Trophoblast cell (in vitro differentiated cells and primary cell): ENCODE measurements at regions not wholly inside any gene's neighbourhood (a gene's known extent, or its start where the extent isn't known, plus 50 kb on each side); places are given as distances from the start of the nearest gene placed in this dataset.
"Not testable (repeated sequence)": the region's sequence is repeated elsewhere in the genome, so short reads cannot be mapped to it uniquely, and the experiment has no call there.

ENCODE experiments used
- DNase-seq, 2 donors: peaks; one replicate each; pipeline ENCODE4 v3.0.0-alpha.2; 2016
- H2AFZ ChIP-seq: 2 replicates; pipeline ENCODE4 v1.6.1; 2013; ENCODE audit warnings: low read length, moderate library complexity, mild to moderate bottlenecking; ENCODE audit not compliant: insufficient read depth, poor library complexity
- H2AK5ac ChIP-seq: 2 replicates; pipeline ENCODE4 v1.6.1; 2013; ENCODE audit warnings: mild to moderate bottlenecking, low read length
- H2BK120ac ChIP-seq: 2 replicates; pipeline ENCODE4 v1.6.1; 2013; ENCODE audit warnings: low read length, mild to moderate bottlenecking, moderate library complexity; ENCODE audit not compliant: insufficient read depth, poor library complexity
- H2BK12ac ChIP-seq: 2 replicates; pipeline ENCODE4 v1.6.1; 2013; ENCODE audit warnings: mild to moderate bottlenecking, low read length, moderate library complexity
- H2BK5ac ChIP-seq: 2 replicates; pipeline ENCODE4 v1.6.1; 2013; ENCODE audit warnings: low read length, low read depth, moderate library complexity, mild to moderate bottlenecking; ENCODE audit not compliant: poor library complexity
- H3K14ac ChIP-seq: 2 replicates; pipeline ENCODE4 v1.6.1; 2013; ENCODE audit warnings: mild to moderate bottlenecking, low read length
- H3K18ac ChIP-seq: 2 replicates; pipeline ENCODE4 v1.6.1; 2013; ENCODE audit warnings: mild to moderate bottlenecking, low read length
- H3K23ac ChIP-seq: 2 replicates; pipeline ENCODE4 v1.6.1; 2013; ENCODE audit warnings: low read length
- H3K27ac ChIP-seq: 2 replicates; pipeline ENCODE4 v1.5.1; 2013; ENCODE audit warnings: low read depth, mild to moderate bottlenecking, inconsistent platforms, low read length, moderate library complexity
- H3K27me3 ChIP-seq: 2 replicates; pipeline ENCODE4 v1.6.1; 2013; ENCODE audit warnings: inconsistent platforms, mild to moderate bottlenecking, low read length, moderate library complexity; ENCODE audit not compliant: insufficient read depth
- H3K36me3 ChIP-seq, 2 experiments: 1 replicate in 1 of 2; 2 replicates in 1 of 2; pipeline ENCODE4 v1.6.1; 2013; ENCODE audit warnings: low read length in 2 of 2, mild to moderate bottlenecking in 2 of 2, moderate library complexity in 1 of 2; ENCODE audit not compliant: insufficient read depth in 2 of 2, control insufficient read depth in 1 of 2
- H3K4ac ChIP-seq: 2 replicates; pipeline ENCODE4 v1.6.1; 2013; ENCODE audit warnings: low read depth, mild to moderate bottlenecking, low read length, moderate library complexity
- H3K4me1 ChIP-seq, 2 experiments: 1 replicate in 1 of 2; 2 replicates in 1 of 2; pipeline ENCODE4 v1.6.1; 2013; ENCODE audit warnings: low read length in 2 of 2, mild to moderate bottlenecking in 2 of 2, moderate library complexity in 1 of 2; ENCODE audit not compliant: insufficient read depth in 2 of 2, control insufficient read depth in 1 of 2
- H3K4me2 ChIP-seq: 2 replicates; pipeline ENCODE4 v1.6.1; 2013; ENCODE audit warnings: inconsistent platforms, mild to moderate bottlenecking, low read length, moderate library complexity
- H3K4me3 ChIP-seq: 2 replicates; pipeline ENCODE4 v1.5.1; 2013; ENCODE audit warnings: mild to moderate bottlenecking, low read depth, low read length, inconsistent platforms
- H3K79me1 ChIP-seq: one replicate; pipeline ENCODE4 v1.6.1; 2013; ENCODE audit warnings: low read length
- H3K79me2 ChIP-seq: 2 replicates; pipeline ENCODE4 v1.6.1; 2013; ENCODE audit warnings: low read length, mild to moderate bottlenecking; ENCODE audit not compliant: control insufficient read depth, insufficient read depth, poor library complexity
- H3K9ac ChIP-seq: 2 replicates; pipeline ENCODE4 v1.6.1; 2013; ENCODE audit warnings: mild to moderate bottlenecking, low read length
- H3K9me3 ChIP-seq: 2 replicates; pipeline ENCODE4 v1.6.1; 2013; ENCODE audit warnings: low read depth, mild to moderate bottlenecking, control low read depth, inconsistent platforms, low read length; ENCODE audit not compliant: insufficient read depth
- H4K12ac ChIP-seq: 2 replicates; pipeline ENCODE4 v1.6.1; 2013; ENCODE audit warnings: low read depth, mild to moderate bottlenecking, low read length, moderate library complexity
- H4K8ac ChIP-seq: 2 replicates; pipeline ENCODE4 v1.6.1; 2013; ENCODE audit warnings: low read depth, mild to moderate bottlenecking, low read length, moderate library complexity
- H4K91ac ChIP-seq: one replicate; pipeline ENCODE4 v1.6.1; 2013; ENCODE audit warnings: low read depth, mild to moderate bottlenecking, low read length, moderate library complexity
- WGBS: extraction: QIAGEN DNeasy Blood & Tissue Kit; methylation state at CpG from one replicate; pipeline ENCODE4 v1.1.7; 2013; ENCODE audit warnings: missing lambda C conversion rate; ENCODE audit not compliant: insufficient read length, insufficient coverage; ENCODE audit errors: extremely low coverage; 5-methylcytosine and 5-hydroxymethylcytosine counted together

DNA sequence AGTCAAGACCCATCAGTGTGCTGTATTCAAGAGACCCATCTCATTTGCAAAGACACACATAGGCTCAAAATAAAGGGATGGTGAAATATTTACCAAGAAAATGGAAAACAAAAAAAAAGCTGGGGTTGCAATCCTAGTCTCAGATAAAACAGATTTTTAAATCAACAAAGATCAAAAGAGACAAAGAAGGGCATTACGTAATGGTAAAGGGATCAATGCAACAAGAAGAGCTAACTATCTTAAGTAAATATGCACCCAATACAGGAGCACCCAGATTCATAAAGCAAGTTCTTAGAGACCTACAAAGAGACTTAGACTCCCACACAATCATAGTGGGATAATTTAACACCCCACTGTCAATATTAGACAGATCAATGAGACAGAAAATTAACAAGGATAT lies 343.5 kb downstream of the IRS1 start:
- H2BK12ac ChIP-seq, H3K79me2 ChIP-seq, DNase-seq, H3K23ac ChIP-seq, H3K9me3 ChIP-seq, H3K4me3 ChIP-seq, H3K27me3 ChIP-seq, H3K36me3 ChIP-seq, H4K8ac ChIP-seq, H3K9ac ChIP-seq, H2BK5ac ChIP-seq, H3K79me1 ChIP-seq, H2AK5ac ChIP-seq, H3K18ac ChIP-seq, H3K4me2 ChIP-seq, H3K4me1 ChIP-seq, H4K91ac ChIP-seq, H4K12ac ChIP-seq, H3K27ac ChIP-seq, H2BK120ac ChIP-seq, H3K4ac ChIP-seq, H3K14ac ChIP-seq, H2AFZ ChIP-seq: not testable (repeated sequence)
- no CpG with 5 or more reads among the region's 1 CpG for WGBS

DNA sequence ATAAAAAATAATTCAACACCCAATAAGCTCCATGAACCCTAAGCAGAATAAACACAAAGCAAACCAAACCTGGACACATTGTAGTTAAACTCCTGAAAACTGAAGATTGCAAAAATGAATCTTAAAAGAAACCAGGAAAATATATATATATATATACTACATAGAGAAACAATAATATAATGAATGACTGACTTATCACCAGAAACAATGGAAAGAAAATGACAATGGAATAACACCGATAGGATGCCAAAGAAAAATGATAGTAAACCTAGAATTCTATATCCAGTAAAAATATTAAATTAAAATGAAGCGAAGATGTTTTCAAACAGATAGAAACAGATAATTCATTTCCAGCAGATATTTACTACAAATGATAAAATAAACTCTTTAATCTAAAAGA lies 346.9 kb downstream of the IRS1 start:
- H2BK5ac ChIP-seq = no peak overlapping the region
- H3K14ac ChIP-seq = no peak overlapping the region
- H3K4me1 ChIP-seq = peaks cover 0 to 2% of the 10 kb centered on the region in 2 experiments
- H3K79me1 ChIP-seq = no peaks in the 10 kb centered on the region
- WGBS = no CpG with 5 or more reads among the region's 2 CpGs
- H3K18ac ChIP-seq = no peak overlapping the region
- no peak overlapping the region for H2AK5ac ChIP-seq
- no peak overlapping the region for H3K4me3 ChIP-seq
- H3K4ac ChIP-seq = no peak overlapping the region
- H4K91ac ChIP-seq = no peak overlapping the region
- H4K8ac ChIP-seq = no peak overlapping the region
- H3K9me3 ChIP-seq = peaks cover 7% of the 10 kb centered on the region
- DNase-seq = no peak
- no peak overlapping the region for H2BK12ac ChIP-seq
- no peak overlapping the region for H3K9ac ChIP-seq
- no peak overlapping the region for H2BK120ac ChIP-seq
- H2AFZ ChIP-seq = no peak overlapping the region
- no peak overlapping the region for H3K27ac ChIP-seq
- no peak overlapping the region for H3K23ac ChIP-seq
- H3K27me3 ChIP-seq = no peaks in the 10 kb centered on the region
- no peak overlapping the region for H4K12ac ChIP-seq
- no peak overlapping the region for H3K4me2 ChIP-seq
- no peaks in the 10 kb centered on the region for H3K79me2 ChIP-seq
- no peaks in the 10 kb centered on the region for H3K36me3 ChIP-seq

DNA sequence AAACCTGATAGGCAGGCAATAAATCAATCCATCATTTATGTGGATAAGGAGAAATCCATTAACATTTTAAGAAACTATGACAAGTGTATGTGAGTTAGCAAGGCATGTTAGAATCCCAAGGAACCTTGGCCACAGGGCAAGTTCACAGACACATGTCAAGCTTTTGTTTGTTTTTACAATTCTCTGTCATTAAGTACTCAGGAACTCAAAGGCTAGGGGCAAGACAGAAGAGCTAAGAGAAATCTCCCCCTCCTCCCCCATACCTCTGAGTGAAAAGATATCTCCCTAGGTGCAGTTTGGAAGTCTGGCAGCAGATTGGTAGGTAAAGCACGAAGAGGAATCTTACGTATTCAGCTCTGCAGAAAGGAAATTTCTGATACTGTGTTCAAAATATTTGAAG lies 348.1 kb downstream of the IRS1 start:
- no peak overlapping the region for H3K27ac ChIP-seq
- WGBS = no CpG with 5 or more reads among the region's 2 CpGs

DNA sequence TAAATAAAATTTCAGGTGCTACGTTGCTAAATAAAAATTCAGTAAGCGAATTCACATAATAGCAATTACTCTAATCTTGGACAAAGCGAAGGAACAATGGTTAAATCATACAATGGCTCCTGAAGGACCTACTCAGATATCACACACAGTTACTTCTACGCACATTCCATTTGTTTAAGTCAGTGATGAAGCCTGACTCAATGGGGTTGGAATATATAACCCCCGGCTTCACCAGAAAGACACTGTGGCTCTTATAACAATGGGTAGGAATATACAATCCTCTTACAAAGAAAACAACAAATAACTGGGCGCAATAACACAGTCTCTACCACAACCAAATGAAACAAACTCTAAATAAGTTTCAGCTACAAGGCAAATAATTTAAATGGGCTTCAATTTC lies 349.5 kb downstream of the IRS1 start:
- Histone ChIP-seq H3K18ac (no peak overlapping the region), H2AFZ (no peak overlapping the region), H3K9me3 (peaks cover 7% of the 10 kb centered on the region), H4K8ac (no peak overlapping the region), H3K9ac (no peak overlapping the region), H2AK5ac (no peak overlapping the region), H3K14ac (no peak overlapping the region), H3K4ac (no peak overlapping the region), H4K91ac (no peak overlapping the region), H3K79me2 (no peaks in the 10 kb centered on the region), H2BK120ac (no peak overlapping the region), H3K4me2 (no peak overlapping the region), H3K79me1 (no peaks in the 10 kb centered on the region), H2BK12ac (no peak overlapping the region), H3K27me3 (no peaks in the 10 kb centered on the region), H3K36me3 (no peaks in the 10 kb centered on the region), H3K4me3 (no peak overlapping the region), H2BK5ac (no peak overlapping the region), H3K23ac (no peak overlapping the region), H4K12ac (no peak overlapping the region), H3K4me1 (peaks cover 0 to 2% of the 10 kb centered on the region in 2 experiments), H3K27ac (no peak overlapping the region)
- WGBS = no CpG with 5 or more reads among the region's 6 CpGs
- no peak for DNase-seq

More for the DNA sequence above, 348.1 kb downstream of the IRS1 start:
- Histone ChIP-seq H3K36me3 (no peaks in the 10 kb centered on the region), H3K14ac (no peak overlapping the region), H2BK5ac (no peak overlapping the region), H4K12ac (no peak overlapping the region), H3K9ac (no peak overlapping the region), H3K9me3 (peaks cover 7% of the 10 kb centered on the region), H3K4ac (no peak overlapping the region), H3K4me2 (no peak overlapping the region), H3K23ac (no peak overlapping the region), H3K4me3 (no peak overlapping the region), H2BK12ac (no peak overlapping the region), H2BK120ac (no peak overlapping the region), H3K79me1 (no peaks in the 10 kb centered on the region), H3K18ac (no peak overlapping the region), H3K4me1 (peaks cover 0 to 2% of the 10 kb centered on the region in 2 experiments), H3K79me2 (no peaks in the 10 kb centered on the region), H3K27me3 (no peaks in the 10 kb centered on the region), H4K8ac (no peak overlapping the region), H4K91ac (no peak overlapping the region), H2AK5ac (no peak overlapping the region), H2AFZ (no peak overlapping the region)
- DNase-seq = no peak
